ENCODE measurements at regions not wholly inside any gene's neighbourhood (a gene's known extent, or its start where the extent isn't known, plus 50 kb on each side); places are given as distances from the start of the nearest gene placed in this dataset.

DNA sequence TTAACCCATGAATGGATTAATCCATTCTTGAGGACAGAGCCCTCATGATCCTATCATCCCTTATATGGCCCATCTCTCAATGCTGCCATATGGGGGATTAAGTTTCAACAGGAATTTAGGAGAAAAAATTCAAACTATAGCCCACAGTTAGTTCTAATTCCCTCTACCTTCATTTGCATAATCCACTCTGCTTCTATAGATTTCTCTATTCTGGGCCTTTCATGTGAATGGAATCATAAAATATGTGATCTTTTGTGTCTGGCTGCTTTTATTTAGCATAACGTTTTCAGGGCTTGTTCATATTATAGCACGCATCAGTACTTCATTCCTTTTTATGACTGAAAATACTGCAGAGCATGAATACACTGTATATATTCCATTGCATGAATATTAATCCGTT is 55.4 kb downstream of the CTSL start:
- TF ChIP-seq CTCF (IDR thresholded peaks at IDR 0.05): no peak
- TF ChIP-seq POLR2A (IDR thresholded peaks at IDR 0.05): no peak

All from body of pancreas (tissue), 4 donors.